ENCODE measurements at regions not wholly inside any gene's neighbourhood (a gene's known extent, or its start where the extent isn't known, plus 50 kb on each side); places are given as distances from the start of the nearest gene placed in this dataset.

- TF ChIP-seq POLR2A (IDR thresholded peaks at IDR 0.05) (no peak), POLR2AphosphoS5 (IDR thresholded peaks at IDR 0.05; ENCODE audit: insufficient read depth in 1 of 2, low read depth in 1 of 2) (no peak), CTCF (IDR thresholded peaks at IDR 0.05) (no peak)
These were observed 114.7 kb upstream of the AHR start for GRCh38 chr7:17183630-17184328.

Measured in vagina (tissue), 2 donors.